GM12864 (cell line): ENCODE measurements at regions not wholly inside any gene's neighbourhood (a gene's known extent, or its start where the extent isn't known, plus 50 kb on each side); places are given as distances from the start of the nearest gene placed in this dataset.
"Not testable (repeated sequence)": the region's sequence is repeated elsewhere in the genome, so short reads cannot be mapped to it uniquely, and the experiment has no call there.

Source experiments
- DNase-seq: peaks from one replicate; pipeline ENCODE4 v3.0.0-alpha.2; 2011; ENCODE audit warnings: low read depth
- H3K4me3 ChIP-seq: 2 replicates; pipeline ENCODE4 v1.5.1; 2011; ENCODE audit warnings: mild to moderate bottlenecking, low read depth, low read length, control low read depth
- TF ChIP-seq, protein P1 (sequence below): IDR thresholded peaks from 2 replicates; pipeline ENCODE4 v1.5.1; 2011; ENCODE audit warnings: low read depth, mild to moderate bottlenecking, moderate library complexity, low read length, control low read depth, inconsistent platforms; ENCODE audit errors: missing control alignments

DNA sequence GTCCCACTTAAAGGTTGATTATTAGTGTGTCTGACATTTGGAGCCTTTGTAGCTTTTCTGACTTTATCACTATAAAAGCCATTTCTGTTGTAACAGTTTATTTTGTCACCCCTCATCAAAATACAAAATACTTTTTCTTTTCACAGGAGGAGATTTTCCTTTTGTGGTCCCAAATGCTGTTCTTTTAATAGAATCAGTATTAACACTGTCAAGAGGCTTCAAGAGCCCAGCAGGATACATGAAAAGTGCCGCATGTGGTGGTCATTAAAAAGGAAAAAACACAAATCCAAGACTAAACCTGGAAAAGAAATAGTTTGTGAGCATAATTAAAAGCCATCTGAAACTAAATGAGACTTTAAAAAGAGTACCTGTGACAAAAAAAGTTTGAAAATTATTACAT, 515.7 kb downstream of the DCDC2C start:
- DNase-seq: no peak
- TF ChIP-seq, protein P1, sequence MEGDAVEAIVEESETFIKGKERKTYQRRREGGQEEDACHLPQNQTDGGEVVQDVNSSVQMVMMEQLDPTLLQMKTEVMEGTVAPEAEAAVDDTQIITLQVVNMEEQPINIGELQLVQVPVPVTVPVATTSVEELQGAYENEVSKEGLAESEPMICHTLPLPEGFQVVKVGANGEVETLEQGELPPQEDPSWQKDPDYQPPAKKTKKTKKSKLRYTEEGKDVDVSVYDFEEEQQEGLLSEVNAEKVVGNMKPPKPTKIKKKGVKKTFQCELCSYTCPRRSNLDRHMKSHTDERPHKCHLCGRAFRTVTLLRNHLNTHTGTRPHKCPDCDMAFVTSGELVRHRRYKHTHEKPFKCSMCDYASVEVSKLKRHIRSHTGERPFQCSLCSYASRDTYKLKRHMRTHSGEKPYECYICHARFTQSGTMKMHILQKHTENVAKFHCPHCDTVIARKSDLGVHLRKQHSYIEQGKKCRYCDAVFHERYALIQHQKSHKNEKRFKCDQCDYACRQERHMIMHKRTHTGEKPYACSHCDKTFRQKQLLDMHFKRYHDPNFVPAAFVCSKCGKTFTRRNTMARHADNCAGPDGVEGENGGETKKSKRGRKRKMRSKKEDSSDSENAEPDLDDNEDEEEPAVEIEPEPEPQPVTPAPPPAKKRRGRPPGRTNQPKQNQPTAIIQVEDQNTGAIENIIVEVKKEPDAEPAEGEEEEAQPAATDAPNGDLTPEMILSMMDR: no peak
- H3K4me3 ChIP-seq: no peak overlapping the region

DNA sequence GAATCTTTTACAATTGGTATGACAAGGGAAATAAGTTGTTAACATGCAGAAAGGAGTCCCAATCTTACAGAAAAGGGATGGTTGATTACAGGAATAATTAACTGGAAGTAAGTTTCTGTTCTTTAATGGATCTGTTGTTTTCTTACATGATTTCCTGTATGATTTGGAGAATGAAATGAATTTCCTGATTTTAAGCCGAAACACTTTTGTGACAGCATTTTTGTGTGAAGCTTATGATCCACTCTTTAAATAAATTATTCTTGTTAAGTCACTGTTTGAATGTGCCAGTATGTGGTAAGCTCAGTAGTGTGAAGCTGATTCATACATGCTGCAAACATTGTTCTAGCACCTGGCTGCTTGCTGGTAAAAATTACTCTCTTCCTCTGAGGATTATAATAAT, 516.2 kb downstream of the DCDC2C start:
- TF ChIP-seq, protein P1: no peak

GRCh38 chr2:4221434-4221833, 518.1 kb downstream of the DCDC2C start:
- no peak for DNase-seq
- H3K4me3 ChIP-seq: no peak overlapping the region
- TF ChIP-seq, protein P1: no peak

More for the DNA sequence above, 516.2 kb downstream of the DCDC2C start:
- H3K4me3 ChIP-seq: no peak overlapping the region
- DNase-seq: no peak

- DNase-seq: no peak
- TF ChIP-seq, protein P1: no peak
- H3K4me3 ChIP-seq: no peak overlapping the region
Measured at GRCh38 chr2:4221845-4222244, 518.5 kb downstream of the DCDC2C start.

GRCh38 chr2:4244422-4244821, 541.0 kb downstream of the DCDC2C start:
- not testable (repeated sequence) for H3K4me3 ChIP-seq, DNase-seq

GRCh38 chr2:4246364-4247131, 543.2 kb downstream of the DCDC2C start:
- no peak overlapping the region for H3K4me3 ChIP-seq
- no peak for DNase-seq
- TF ChIP-seq, protein P1: no peak

- TF ChIP-seq, protein P1: no peak
- no peak for DNase-seq
Measured at GRCh38 chr2:4247791-4248190, 544.4 kb downstream of the DCDC2C start.

More at GRCh38 chr2:4247791-4248190, 544.4 kb downstream of the DCDC2C start:
- no peak overlapping the region for H3K4me3 ChIP-seq
